ENCODE measurements at regions not wholly inside any gene's neighbourhood (a gene's known extent, or its start where the extent isn't known, plus 50 kb on each side); places are given as distances from the start of the nearest gene placed in this dataset.

GRCh38 chr20:25858495-25859425 lies 162.1 kb upstream of the ZNF337 start:
- TF ChIP-seq, protein P1, sequence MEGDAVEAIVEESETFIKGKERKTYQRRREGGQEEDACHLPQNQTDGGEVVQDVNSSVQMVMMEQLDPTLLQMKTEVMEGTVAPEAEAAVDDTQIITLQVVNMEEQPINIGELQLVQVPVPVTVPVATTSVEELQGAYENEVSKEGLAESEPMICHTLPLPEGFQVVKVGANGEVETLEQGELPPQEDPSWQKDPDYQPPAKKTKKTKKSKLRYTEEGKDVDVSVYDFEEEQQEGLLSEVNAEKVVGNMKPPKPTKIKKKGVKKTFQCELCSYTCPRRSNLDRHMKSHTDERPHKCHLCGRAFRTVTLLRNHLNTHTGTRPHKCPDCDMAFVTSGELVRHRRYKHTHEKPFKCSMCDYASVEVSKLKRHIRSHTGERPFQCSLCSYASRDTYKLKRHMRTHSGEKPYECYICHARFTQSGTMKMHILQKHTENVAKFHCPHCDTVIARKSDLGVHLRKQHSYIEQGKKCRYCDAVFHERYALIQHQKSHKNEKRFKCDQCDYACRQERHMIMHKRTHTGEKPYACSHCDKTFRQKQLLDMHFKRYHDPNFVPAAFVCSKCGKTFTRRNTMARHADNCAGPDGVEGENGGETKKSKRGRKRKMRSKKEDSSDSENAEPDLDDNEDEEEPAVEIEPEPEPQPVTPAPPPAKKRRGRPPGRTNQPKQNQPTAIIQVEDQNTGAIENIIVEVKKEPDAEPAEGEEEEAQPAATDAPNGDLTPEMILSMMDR (conservative IDR thresholded peaks at IDR 0.05; ENCODE audit: low read length) = no peak
- no peak for TF ChIP-seq EZH2phosphoT487 (IDR thresholded peaks at IDR 0.05; ENCODE audit: borderline replicate concordance)

Measured in Loucy (cell line).